ENCODE measurements at regions not wholly inside any gene's neighbourhood (a gene's known extent, or its start where the extent isn't known, plus 50 kb on each side); places are given as distances from the start of the nearest gene placed in this dataset.
A peak's percentile ranks its signal among the peaks of the same experiment; 100 is the strongest.

GRCh38 chr2:56812432-56812831, 628.6 kb downstream of the CCDC85A start:
- Histone ChIP-seq H3K9me3 (replicated peaks; ENCODE audit: control insufficient read depth, insufficient read depth, low read length) (no peaks in the 10 kb centered on the region), H3K27ac (ENCODE audit: insufficient read depth, low read depth, low read length) (no peak overlapping the region), H3K9ac (replicated peaks; ENCODE audit: extremely low read depth, insufficient read depth, low read length) (no peak overlapping the region), H4K20me1 (replicated peaks; ENCODE audit: control insufficient read depth, extremely low read depth, insufficient read depth, low read length) (no peaks in the 10 kb centered on the region), H3K4me2 (ENCODE audit: insufficient read depth, low read length) (no peak overlapping the region), H3K9me1 (replicated peaks; ENCODE audit: control insufficient read depth, extremely low read depth, insufficient read depth, low read length) (no peaks in the 10 kb centered on the region), H2AFZ (ENCODE audit: low read depth, low read length) (no peak overlapping the region), H3K79me2 (ENCODE audit: control insufficient read depth, insufficient read depth, low read length) (no peaks in the 10 kb centered on the region), H3K4me1 (ENCODE audit: control insufficient read depth, extremely low read depth, insufficient read depth, low read length) (no peaks in the 10 kb centered on the region), H3K27me3 (ENCODE audit: control insufficient read depth in 2 of 2, insufficient read depth in 2 of 2, low read length in 2 of 2) (no peaks in the 10 kb centered on the region), H3K36me3 (ENCODE audit: control insufficient read depth in 2 of 2, extremely low read depth in 1 of 2, insufficient read depth in 2 of 2, low read length in 2 of 2) (no peaks in the 10 kb centered on the region), H3K4me3 (replicated peaks in 1 of 3; ENCODE audit: insufficient read depth in 1 of 3, low read depth in 1 of 3, low read length in 3 of 3) (no peak overlapping the region)
- DNase-seq (ENCODE audit: low read depth, low spot score) = peak; percentile 5
- BruUV-seq (replicated peaks) = no TSS peak
- CTCF ChIA-PET = interaction anchor here (0.8 kb wide), 1 partner anchor 629 kb away, joined by 4 read pairs; no protein-coding TSS in a partner anchor
- dilution Hi-C loops (cut with MboI; ENCODE audit: extremely low pct_ligation_motif_present, low sequenced_read_pairs) = no loop called here
- POLR2A ChIA-PET = no interaction called here
- TF ChIP-seq FOS (IDR thresholded peaks at IDR 0.05; ENCODE audit: borderline replicate concordance, insufficient read depth, low read length) (peak; percentile 25), GATA2 (IDR thresholded peaks at IDR 0.05; ENCODE audit: insufficient read depth, insufficient read length, low read depth, low read length) (peak; percentile 14), POLR2A (IDR thresholded peaks at IDR 0.05; ENCODE audit: low read depth, low read length) (no peak)
- intact Hi-C loops (cut with micrococcal nuclease) = no loop called here
- no peak for FAIRE-seq

DNA sequence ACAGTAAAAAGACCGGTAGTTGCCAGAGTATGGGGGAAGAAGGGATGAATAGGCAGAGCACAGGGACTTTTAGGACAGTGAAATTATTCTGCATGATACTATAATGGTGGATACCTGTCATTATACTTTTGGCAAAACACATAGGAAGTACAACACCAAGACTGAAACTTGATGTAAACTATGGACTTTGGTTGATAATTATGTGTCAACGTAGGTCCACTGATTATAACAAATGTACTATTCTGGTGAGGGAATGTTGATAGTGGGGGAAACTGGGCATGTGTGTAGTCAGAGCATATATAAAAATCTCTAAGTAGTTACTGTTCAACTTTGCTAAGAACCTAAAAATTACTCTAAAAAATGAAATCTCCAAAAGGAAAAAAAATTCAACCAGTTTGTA, 629.7 kb downstream of the CCDC85A start:
- Histone ChIP-seq H3K9ac (replicated peaks; ENCODE audit: extremely low read depth, insufficient read depth, low read length) (no peak overlapping the region), H3K9me1 (replicated peaks; ENCODE audit: control insufficient read depth, extremely low read depth, insufficient read depth, low read length) (no peaks in the 10 kb centered on the region), H2AFZ (ENCODE audit: low read depth, low read length) (no peak overlapping the region), H3K4me1 (ENCODE audit: control insufficient read depth, extremely low read depth, insufficient read depth, low read length) (no peaks in the 10 kb centered on the region), H3K36me3 (ENCODE audit: control insufficient read depth in 2 of 2, extremely low read depth in 1 of 2, insufficient read depth in 2 of 2, low read length in 2 of 2) (no peaks in the 10 kb centered on the region), H3K27me3 (ENCODE audit: control insufficient read depth in 2 of 2, insufficient read depth in 2 of 2, low read length in 2 of 2) (no peaks in the 10 kb centered on the region), H3K4me3 (replicated peaks in 1 of 3; ENCODE audit: insufficient read depth in 1 of 3, low read depth in 1 of 3, low read length in 3 of 3) (no peak overlapping the region), H3K4me2 (ENCODE audit: insufficient read depth, low read length) (no peak overlapping the region), H4K20me1 (replicated peaks; ENCODE audit: control insufficient read depth, extremely low read depth, insufficient read depth, low read length) (no peaks in the 10 kb centered on the region), H3K9me3 (replicated peaks; ENCODE audit: control insufficient read depth, insufficient read depth, low read length) (no peaks in the 10 kb centered on the region), H3K27ac (ENCODE audit: insufficient read depth, low read depth, low read length) (no peak overlapping the region), H3K79me2 (ENCODE audit: control insufficient read depth, insufficient read depth, low read length) (no peaks in the 10 kb centered on the region)
- DNase-seq (ENCODE audit: low read depth, low spot score) = no peak
- FAIRE-seq = no peak
- no TSS peak for BruUV-seq (replicated peaks)
- TF ChIP-seq POLR2A (IDR thresholded peaks at IDR 0.05; ENCODE audit: low read depth, low read length) = no peak
- TF ChIP-seq MYC (IDR thresholded peaks at IDR 0.05; ENCODE audit: low read depth, low read length) = no peak
- no peak for TF ChIP-seq EZH2 (IDR thresholded peaks at IDR 0.05; ENCODE audit: borderline replicate concordance, low read depth, low read length, severe bottlenecking)
- TF ChIP-seq, protein P1, sequence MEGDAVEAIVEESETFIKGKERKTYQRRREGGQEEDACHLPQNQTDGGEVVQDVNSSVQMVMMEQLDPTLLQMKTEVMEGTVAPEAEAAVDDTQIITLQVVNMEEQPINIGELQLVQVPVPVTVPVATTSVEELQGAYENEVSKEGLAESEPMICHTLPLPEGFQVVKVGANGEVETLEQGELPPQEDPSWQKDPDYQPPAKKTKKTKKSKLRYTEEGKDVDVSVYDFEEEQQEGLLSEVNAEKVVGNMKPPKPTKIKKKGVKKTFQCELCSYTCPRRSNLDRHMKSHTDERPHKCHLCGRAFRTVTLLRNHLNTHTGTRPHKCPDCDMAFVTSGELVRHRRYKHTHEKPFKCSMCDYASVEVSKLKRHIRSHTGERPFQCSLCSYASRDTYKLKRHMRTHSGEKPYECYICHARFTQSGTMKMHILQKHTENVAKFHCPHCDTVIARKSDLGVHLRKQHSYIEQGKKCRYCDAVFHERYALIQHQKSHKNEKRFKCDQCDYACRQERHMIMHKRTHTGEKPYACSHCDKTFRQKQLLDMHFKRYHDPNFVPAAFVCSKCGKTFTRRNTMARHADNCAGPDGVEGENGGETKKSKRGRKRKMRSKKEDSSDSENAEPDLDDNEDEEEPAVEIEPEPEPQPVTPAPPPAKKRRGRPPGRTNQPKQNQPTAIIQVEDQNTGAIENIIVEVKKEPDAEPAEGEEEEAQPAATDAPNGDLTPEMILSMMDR (IDR thresholded peaks at IDR 0.05; ENCODE audit: extremely low read depth in 1 of 2, insufficient read depth in 1 of 2, low read depth in 1 of 2, low read length in 2 of 2) = no peak
- no peak for TF ChIP-seq GATA2 (IDR thresholded peaks at IDR 0.05; ENCODE audit: insufficient read depth, insufficient read length, low read depth, low read length)
- no peak for TF ChIP-seq MAX (IDR thresholded peaks at IDR 0.05; ENCODE audit: insufficient read depth, insufficient read length)
- TF ChIP-seq JUN (IDR thresholded peaks at IDR 0.05; ENCODE audit: borderline replicate concordance, insufficient read depth, insufficient read length, low read depth) = no peak
- no peak for TF ChIP-seq POLR2AphosphoS5 (IDR thresholded peaks at IDR 0.05; ENCODE audit: insufficient read depth, low read depth, low read length)
- TF ChIP-seq FOS (IDR thresholded peaks at IDR 0.05; ENCODE audit: borderline replicate concordance, insufficient read depth, low read length) = no peak
- intact Hi-C loops (cut with micrococcal nuclease) = no loop called here
- POLR2A ChIA-PET = no interaction called here
- dilution Hi-C loops (cut with MboI; ENCODE audit: extremely low pct_ligation_motif_present, low sequenced_read_pairs) = no loop called here
- CTCF ChIA-PET = no interaction called here

Measured in endothelial cell of umbilical vein (primary cell).